ENCODE measurements at regions not wholly inside any gene's neighbourhood (a gene's known extent, or its start where the extent isn't known, plus 50 kb on each side); places are given as distances from the start of the nearest gene placed in this dataset.

DNA sequence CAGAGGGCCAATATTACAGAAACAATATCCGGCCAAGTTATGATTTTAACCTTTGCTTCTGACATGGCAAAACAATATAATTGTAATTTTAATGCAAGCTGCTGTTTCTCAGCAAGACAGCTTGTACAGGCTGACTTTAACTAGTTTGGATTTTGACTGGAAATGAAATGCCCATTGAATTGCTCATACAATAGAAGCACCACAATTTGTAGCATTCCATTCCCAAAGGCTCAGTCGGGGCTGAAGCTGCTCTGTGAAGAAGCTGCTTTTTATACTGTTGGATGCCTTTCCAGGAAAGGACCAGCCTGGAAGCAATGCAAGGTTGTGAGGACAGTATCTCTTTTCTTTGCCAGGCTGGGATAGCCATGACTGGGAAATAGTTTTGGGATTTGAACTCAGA, 677.0 kb upstream of the FANCL start:
- Histone ChIP-seq H3K9me3 (ENCODE audit: insufficient read depth, low read length, severe bottlenecking) (no peaks in the 10 kb centered on the region), H2AFZ (ENCODE audit: low read depth, low read length) (no peak overlapping the region), H3K36me3 (ENCODE audit: insufficient read depth, low read length) (no peaks in the 10 kb centered on the region), H3K27me3 (ENCODE audit: insufficient read depth, low read length, poor library complexity) (no peaks in the 10 kb centered on the region), H3K4me1 (ENCODE audit: insufficient read depth, low read length) (no peaks in the 10 kb centered on the region), H3K4me3 (ENCODE audit: low read depth in 1 of 2, low read length in 2 of 2) (no peak overlapping the region), H3K27ac (ENCODE audit: low read length) (no peak overlapping the region), H3K4me2 (ENCODE audit: insufficient read depth, low read length) (no peak overlapping the region), H3K79me2 (ENCODE audit: insufficient read depth, low read length) (no peaks in the 10 kb centered on the region), H4K20me1 (ENCODE audit: insufficient read depth, low read length) (no peaks in the 10 kb centered on the region), H3K9ac (ENCODE audit: low read depth, low read length) (no peak overlapping the region)
- DNase-seq (no peak), ATAC-seq (ENCODE audit: insufficient read depth, low read depth) (no peak)
- no peak for TF ChIP-seq EZH2 (IDR thresholded peaks at IDR 0.05; ENCODE audit: borderline replicate concordance, low read depth, low read length, severe bottlenecking)
- TF ChIP-seq, protein P1, sequence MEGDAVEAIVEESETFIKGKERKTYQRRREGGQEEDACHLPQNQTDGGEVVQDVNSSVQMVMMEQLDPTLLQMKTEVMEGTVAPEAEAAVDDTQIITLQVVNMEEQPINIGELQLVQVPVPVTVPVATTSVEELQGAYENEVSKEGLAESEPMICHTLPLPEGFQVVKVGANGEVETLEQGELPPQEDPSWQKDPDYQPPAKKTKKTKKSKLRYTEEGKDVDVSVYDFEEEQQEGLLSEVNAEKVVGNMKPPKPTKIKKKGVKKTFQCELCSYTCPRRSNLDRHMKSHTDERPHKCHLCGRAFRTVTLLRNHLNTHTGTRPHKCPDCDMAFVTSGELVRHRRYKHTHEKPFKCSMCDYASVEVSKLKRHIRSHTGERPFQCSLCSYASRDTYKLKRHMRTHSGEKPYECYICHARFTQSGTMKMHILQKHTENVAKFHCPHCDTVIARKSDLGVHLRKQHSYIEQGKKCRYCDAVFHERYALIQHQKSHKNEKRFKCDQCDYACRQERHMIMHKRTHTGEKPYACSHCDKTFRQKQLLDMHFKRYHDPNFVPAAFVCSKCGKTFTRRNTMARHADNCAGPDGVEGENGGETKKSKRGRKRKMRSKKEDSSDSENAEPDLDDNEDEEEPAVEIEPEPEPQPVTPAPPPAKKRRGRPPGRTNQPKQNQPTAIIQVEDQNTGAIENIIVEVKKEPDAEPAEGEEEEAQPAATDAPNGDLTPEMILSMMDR (IDR thresholded peaks at IDR 0.05; ENCODE audit: borderline replicate concordance, extremely low read depth, low read length, poor library complexity, severe bottlenecking), result no peak

DNA sequence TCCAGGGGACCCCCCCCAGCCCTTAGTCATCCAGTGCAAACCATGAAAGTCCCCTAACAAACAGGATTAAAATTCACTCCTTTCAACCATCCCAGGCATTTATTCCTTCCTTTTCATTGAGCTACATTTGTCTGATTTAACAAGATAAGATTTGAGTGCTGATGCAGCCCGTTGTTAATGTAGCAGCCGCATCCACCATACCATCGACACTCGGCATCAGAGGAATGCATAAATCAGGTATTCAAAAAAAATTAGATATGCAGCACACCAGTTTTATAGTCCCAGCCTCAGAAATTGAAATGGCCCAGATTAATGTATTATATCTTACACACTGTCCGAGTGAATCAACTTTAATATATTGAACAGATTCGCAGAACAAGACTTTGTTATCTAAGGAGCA, 676.5 kb upstream of the FANCL start:
- no peaks in the 10 kb centered on the region for H3K36me3 ChIP-seq (ENCODE audit: insufficient read depth, low read length)
- no peak overlapping the region for H3K9ac ChIP-seq (ENCODE audit: low read depth, low read length)
- no peaks in the 10 kb centered on the region for H4K20me1 ChIP-seq (ENCODE audit: insufficient read depth, low read length)
- no peaks in the 10 kb centered on the region for H3K79me2 ChIP-seq (ENCODE audit: insufficient read depth, low read length)
- H3K4me3 ChIP-seq (ENCODE audit: low read depth in 1 of 2, low read length in 2 of 2), result no peak overlapping the region
- DNase-seq, result no peak
- H3K27me3 ChIP-seq (ENCODE audit: insufficient read depth, low read length, poor library complexity), result no peaks in the 10 kb centered on the region
- TF ChIP-seq, protein P1 (IDR thresholded peaks at IDR 0.05; ENCODE audit: borderline replicate concordance, extremely low read depth, low read length, poor library complexity, severe bottlenecking), result no peak
- TF ChIP-seq EZH2 (IDR thresholded peaks at IDR 0.05; ENCODE audit: borderline replicate concordance, low read depth, low read length, severe bottlenecking), result no peak
- H3K27ac ChIP-seq (ENCODE audit: low read length), result no peak overlapping the region
- H3K4me1 ChIP-seq (ENCODE audit: insufficient read depth, low read length), result no peaks in the 10 kb centered on the region
- H2AFZ ChIP-seq (ENCODE audit: low read depth, low read length), result no peak overlapping the region
- no peak overlapping the region for H3K4me2 ChIP-seq (ENCODE audit: insufficient read depth, low read length)
- H3K9me3 ChIP-seq (ENCODE audit: insufficient read depth, low read length, severe bottlenecking), result no peaks in the 10 kb centered on the region
- ATAC-seq (ENCODE audit: insufficient read depth, low read depth), result no peak

DNA sequence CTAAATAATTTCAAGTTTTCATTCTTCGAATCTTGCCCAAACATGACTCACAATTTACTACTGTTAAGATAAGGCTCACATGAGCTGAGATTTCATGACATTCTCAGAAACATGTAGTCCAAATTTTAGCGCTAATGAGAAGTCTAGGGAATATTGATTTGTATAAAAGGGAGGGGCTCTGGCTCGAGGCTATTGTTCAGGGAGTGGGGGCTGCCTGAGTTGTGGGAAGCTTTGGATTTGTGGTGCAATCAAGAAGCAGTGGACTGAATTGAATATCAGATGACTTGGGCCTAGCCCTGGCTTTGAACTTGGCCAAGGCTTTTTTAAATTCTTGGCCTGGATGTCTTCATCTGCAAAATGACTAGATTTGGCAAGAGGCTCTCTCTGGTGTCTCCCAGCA, 674.9 kb upstream of the FANCL start:
- Histone ChIP-seq H3K4me1 (ENCODE audit: insufficient read depth, low read length) (no peaks in the 10 kb centered on the region), H3K27ac (ENCODE audit: low read length) (no peak overlapping the region), H3K36me3 (ENCODE audit: insufficient read depth, low read length) (no peaks in the 10 kb centered on the region), H3K9me3 (ENCODE audit: insufficient read depth, low read length, severe bottlenecking) (no peaks in the 10 kb centered on the region), H4K20me1 (ENCODE audit: insufficient read depth, low read length) (no peaks in the 10 kb centered on the region), H3K9ac (ENCODE audit: low read depth, low read length) (no peak overlapping the region), H3K27me3 (ENCODE audit: insufficient read depth, low read length, poor library complexity) (no peaks in the 10 kb centered on the region), H3K4me2 (ENCODE audit: insufficient read depth, low read length) (no peak overlapping the region), H3K79me2 (ENCODE audit: insufficient read depth, low read length) (no peaks in the 10 kb centered on the region), H3K4me3 (ENCODE audit: low read depth in 1 of 2, low read length in 2 of 2) (no peak overlapping the region), H2AFZ (ENCODE audit: low read depth, low read length) (no peak overlapping the region)
- ATAC-seq (ENCODE audit: insufficient read depth, low read depth) (no peak), DNase-seq (no peak)
- TF ChIP-seq, protein P1 (IDR thresholded peaks at IDR 0.05; ENCODE audit: borderline replicate concordance, extremely low read depth, low read length, poor library complexity, severe bottlenecking), result no peak
- TF ChIP-seq EZH2 (IDR thresholded peaks at IDR 0.05; ENCODE audit: borderline replicate concordance, low read depth, low read length, severe bottlenecking), result no peak
